ENCODE measurements at regions not wholly inside any gene's neighbourhood (a gene's known extent, or its start where the extent isn't known, plus 50 kb on each side); places are given as distances from the start of the nearest gene placed in this dataset.

DNA sequence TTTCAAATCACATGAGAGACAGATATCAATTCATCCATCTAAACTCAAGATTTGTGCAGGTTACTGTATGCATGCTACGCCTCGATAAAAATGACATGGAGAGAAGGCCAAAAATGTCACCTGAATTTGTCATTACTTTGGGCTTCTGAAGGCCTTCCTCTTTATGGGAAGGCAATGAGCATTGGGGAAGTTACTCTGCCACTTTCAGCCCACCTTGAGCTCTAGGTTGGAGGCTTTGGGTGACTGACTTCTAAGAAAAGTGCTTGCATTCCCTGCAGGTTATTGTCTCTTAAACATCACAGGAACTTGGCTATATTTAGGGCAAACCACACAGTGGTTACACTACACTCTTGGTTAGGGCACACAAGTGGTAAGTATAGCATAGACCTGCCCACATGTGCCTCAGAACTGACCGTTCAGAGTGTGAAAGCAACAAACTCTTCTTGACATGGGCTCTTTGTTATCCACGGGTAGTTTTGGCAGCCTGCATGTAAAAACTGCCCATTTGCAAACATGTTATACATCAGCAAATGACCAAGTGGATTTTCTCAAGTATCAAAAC is 169.5 kb downstream of the ZNF608 start (continued):
- TF ChIP-seq RFX5 (IDR thresholded peaks at IDR 0.05; ENCODE audit: borderline replicate concordance, low read depth, low read length) (no peak), ZNF274 (IDR thresholded peaks at IDR 0.05; ENCODE audit: borderline replicate concordance, extremely low read depth, low read length) (no peak)

Data from H1 (cell line).